ENCODE measurements at regions not wholly inside any gene's neighbourhood (a gene's known extent, or its start where the extent isn't known, plus 50 kb on each side); places are given as distances from the start of the nearest gene placed in this dataset.
"Not testable (repeated sequence)": the region's sequence is repeated elsewhere in the genome, so short reads cannot be mapped to it uniquely, and the experiment has no call there.

DNA sequence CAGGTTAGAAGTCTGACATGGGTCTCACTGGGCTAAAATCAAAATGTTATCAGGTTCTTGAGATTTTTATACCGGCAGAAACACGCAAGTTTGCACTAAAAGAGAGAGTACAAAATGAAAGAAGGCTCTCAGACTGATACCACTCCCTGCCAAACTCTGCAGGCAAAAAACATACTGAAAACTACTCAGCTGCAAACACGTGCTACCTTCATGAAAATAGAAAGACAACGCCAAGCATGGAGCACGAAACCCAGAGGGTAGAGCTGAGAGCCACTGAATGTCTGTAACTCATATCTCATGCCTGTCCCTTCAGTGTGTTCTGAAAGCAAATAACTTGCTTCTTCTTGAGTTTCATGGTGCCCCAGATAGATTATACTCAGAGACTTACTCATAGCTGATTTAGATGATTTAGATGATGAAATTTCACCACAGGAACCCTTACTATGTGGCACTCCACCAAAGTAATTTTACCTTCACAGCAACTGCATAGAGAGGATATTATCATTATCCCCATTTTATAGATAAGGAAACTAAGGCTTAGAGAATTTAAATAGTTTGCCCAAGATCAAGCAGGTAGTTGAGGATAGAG, 313.0 kb upstream of the SLC39A10 start:
- DNase-seq: peak; percentile 55

DNA sequence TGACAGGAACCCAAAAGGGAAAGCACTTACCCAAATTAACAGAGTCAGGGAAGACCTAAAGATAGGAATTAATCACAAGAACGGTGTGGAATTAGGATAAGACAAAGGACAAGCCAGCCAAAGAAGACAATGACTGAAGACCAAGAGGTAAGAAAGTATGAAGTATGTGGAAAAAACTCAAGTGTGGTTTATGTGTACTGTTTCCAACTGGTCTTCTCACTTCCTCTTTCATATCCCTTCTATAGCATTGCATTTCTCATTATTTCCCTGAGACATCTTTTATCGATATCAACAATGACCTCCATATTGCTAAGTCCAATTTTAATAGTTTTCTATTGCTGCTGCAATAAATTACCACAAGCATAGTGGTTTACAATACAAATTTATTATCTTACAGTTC, 313.5 kb upstream of the SLC39A10 start:
- no peak for DNase-seq

DNA sequence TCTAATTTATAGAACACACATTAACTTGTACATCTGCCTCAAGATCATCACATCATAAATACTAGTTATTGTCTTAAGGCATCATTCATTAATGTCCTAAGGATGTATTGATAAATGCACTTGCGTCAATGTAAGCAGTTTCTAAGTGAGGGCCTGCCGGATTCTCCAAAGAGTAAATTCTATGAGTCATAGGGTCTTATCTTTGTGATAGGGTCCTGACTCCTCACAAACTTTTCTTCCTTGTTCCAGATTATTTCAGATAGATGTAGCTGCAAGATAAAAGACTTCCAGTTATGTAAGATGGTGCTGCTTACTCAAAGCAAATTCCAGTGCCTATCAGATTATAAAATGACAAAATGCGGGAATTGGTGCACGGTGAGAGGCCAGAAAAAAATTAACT, 315.0 kb upstream of the SLC39A10 start:
- no peak for DNase-seq

DNA sequence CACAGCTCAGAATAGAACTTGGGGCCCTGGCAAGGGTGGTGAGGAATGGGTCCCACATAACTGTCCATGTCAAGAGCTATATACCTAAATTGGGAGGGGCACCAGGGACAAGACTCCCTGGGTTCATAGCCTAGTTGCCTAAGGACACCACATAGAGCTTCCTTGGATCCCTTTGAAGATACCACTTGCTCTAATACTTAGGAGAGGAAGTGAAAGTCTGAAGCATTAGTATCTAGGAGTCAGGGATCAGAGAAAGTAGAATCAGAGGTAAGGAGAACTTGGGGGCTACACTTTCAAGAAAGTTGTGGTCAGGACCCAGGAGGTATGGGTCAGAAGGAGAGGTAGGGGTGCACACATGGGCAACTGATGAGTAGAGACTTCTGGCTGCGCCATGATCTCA, 318.2 kb upstream of the SLC39A10 start:
- no peak for DNase-seq

- no peak for DNase-seq
Observed at GRCh38 chr2:195337597-195337996, 319.4 kb upstream of the SLC39A10 start.

DNA sequence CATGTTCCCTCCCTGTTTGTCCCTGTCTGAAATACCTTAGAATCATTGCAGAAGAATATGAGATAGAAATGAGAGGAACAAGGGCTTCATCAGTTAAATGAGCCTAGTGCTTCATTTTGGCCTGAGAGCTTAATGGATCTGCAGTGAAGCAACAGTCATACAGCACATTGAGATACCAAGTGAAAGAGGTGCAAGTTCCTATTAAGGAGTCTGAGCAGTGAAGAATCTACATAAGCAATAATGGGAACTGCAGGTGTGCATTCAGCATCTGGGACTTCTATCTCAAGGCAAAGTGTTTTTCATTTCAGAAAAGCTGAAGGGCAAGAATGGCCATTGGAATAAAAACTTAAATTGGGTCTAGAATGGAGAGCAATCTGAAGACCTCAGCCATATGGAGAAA, 323.2 kb upstream of the SLC39A10 start:
- no peak for DNase-seq

- no peak for DNase-seq
Observed at GRCh38 chr2:195331966-195332365, 325.1 kb upstream of the SLC39A10 start.

DNA sequence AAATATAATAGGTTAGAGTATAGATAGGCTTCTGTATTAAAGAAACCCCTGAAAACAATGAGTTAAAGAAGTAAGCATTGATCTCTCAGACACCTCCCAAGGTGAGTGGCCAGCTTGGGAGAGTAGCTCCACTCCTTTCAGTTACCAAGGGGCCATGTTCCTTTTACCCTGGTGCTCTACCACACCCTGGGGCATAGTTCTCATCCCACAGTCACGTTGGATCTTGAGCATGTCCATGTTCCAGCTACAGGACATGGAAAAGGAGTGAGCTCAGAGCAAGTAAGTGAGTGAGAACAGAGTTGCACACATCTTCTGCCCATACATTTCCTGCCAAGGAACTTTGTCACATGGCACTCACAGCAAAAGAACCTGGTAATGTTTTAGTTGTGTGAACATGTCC, 325.9 kb upstream of the SLC39A10 start:
- DNase-seq: no peak

DNA sequence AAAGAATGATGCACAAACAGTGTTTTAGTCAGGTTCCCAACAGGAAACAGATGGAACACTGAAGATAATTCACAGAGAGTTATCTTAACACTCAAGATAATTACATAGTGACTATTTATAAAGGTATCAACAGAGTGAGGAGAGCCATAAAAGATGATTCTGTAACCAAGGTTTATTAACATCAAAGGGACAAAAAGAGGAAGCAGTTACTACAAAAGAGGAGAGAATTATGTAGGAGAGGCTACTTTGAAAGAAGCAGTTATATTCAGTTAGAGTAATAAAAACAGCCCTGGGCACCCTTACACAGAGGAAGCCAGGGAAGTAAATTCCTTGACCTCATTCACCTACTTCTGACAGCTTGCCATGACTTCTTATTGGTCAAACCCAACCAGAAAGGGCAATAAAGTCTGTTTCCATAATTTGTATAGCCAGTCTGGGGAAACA, 326.5 kb upstream of the SLC39A10 start:
- DNase-seq: no peak

DNA sequence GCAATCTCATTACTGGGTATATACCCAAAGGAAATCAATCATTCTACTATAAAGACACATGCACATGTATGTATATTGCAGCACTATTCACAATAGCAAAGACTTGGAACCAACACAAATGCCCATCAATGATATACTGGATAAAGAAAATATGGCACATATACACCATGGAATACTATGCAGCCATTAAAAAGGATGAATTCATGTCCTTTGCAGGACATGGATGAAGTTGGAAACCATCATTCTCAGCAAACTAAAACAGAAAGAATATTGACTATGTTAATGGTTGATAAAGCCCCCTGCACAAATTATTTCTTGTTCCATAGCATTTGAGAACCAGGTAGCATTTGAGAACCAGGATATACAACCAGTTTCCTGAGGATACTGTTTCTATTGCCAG, 327.2 kb upstream of the SLC39A10 start:
- DNase-seq: not testable (repeated sequence)

DNA sequence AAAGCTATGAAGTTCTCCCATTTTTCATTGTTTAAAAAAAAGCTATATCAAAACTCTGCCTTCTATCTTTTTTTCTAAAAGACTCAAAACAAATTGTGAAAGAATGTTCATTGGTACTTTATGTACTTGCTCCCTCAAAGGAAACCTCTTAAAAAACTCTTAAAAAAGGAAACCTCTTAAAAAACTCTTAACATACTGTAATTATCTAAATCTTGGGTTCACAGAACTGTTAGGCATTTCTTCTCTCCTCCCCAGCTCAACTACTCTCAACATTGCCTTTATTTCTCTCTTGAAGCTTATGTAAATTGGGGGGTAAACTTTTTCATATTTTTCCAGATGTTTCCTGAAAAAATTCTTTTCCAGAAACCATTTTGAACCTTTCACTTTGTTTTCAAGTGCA, 330.5 kb upstream of the SLC39A10 start:
- DNase-seq: no peak

GRCh38 chr2:195322324-195322723, 334.7 kb upstream of the SLC39A10 start:
- DNase-seq: peak; percentile 59

- DNase-seq: no peak
Observed at GRCh38 chr2:195320413-195320973, 336.5 kb upstream of the SLC39A10 start.

- DNase-seq: peak; percentile 31
Observed at GRCh38 chr2:195319548-195320412, 337.2 kb upstream of the SLC39A10 start.

- peak; percentile 54 for DNase-seq
Observed at GRCh38 chr2:195319112-195319460, 337.9 kb upstream of the SLC39A10 start.

- DNase-seq: peak; percentile 39
Observed at GRCh38 chr2:195318440-195319111, 338.4 kb upstream of the SLC39A10 start.

DNA sequence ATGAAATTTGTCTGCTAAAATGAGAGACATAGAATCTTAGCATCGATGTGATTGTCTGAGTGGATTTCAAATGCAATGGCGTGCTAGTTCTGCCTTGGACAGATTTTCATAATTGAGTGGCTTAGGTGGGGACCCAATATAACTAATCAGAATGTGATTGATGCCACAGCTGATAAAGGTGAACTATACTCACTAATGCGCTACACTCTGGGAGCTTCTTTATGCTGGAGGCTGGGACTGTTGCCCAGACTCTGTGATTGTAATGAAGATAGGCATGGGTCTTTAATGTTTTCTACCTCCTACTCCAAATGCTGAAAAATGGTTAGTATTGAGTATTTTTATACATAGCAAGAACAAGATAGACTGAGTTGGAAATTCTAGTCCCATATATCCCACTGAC, 339.5 kb upstream of the SLC39A10 start:
- DNase-seq: no peak

DNA sequence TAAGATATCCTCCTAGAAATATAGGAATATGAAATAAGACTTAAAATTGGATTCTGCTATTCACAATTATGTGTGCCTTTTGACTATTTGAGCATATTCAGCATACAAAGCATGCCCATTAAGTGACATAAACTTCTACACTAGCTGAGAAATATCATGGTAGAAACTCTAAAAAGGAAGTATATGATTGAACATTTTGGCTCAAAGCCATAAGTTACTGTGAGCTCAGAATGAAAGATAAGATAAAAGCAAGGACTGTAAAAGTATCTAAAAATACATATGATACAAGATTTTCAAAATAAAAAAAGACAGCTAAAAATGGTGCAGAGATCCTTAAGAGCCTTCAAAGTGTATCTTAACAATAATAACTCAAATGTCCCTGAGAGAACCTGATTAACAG, 340.5 kb upstream of the SLC39A10 start:
- DNase-seq: no peak

DNA sequence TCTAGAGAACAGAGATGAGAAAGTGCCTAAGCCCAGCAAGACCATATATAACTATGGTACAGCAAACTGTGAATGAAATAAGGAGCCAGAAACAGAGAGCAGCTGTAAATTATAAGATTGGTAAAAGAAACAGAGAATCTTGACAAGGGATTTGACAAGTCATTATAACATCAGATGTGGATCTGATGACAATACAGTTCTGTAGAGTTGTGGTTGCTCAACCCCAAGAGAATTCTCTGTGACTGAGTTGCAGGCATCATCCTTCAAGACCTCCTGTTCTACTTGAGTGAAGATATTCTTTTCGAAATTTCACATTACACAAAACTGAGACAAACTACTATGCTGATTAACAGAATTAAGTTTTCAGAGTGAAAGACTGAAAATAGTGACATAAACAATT, 343.1 kb upstream of the SLC39A10 start:
- no peak for DNase-seq

- DNase-seq: no peak
Observed at GRCh38 chr2:195312662-195313061, 344.4 kb upstream of the SLC39A10 start.

- DNase-seq: no peak
Observed at GRCh38 chr2:195308163-195308562, 348.9 kb upstream of the SLC39A10 start.

DNA sequence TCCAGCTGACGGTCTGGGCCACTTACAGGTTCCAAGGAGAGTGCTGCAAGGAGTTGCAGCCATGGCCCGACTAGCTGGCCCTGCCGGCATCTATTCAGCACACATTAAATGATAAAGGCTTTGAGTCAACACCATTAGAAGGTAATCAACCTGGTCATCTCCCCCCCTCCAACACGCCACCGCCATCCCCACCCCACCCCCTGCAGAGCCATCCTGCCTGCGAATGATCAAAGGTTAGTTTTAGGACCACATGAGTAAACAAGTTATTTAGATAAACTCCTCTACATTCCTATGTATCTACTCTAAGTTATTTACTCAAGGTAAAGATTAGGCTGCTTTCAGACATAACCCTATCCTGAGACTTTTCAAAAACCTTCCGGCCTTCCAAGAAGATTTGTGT, 349.3 kb upstream of the SLC39A10 start:
- no peak for DNase-seq

DNA sequence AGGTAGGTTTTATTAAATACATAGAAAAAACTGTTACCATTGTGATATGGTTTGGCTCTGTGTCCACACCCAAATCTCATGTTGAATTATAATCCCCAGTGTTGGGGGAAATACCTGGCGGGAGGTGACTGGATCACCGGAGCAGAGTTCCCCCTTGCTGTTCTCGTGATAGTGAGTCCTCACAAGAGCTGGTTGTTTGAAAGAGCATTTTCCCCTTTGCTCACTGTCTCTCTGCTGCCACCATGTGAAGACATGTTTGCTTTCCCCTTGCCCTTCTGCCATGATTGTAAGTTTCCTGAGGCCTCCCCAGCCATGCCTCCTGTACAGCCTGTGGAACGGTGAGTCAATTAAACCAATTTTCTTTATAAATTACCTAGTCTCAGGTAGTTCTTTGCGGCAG, 352.7 kb upstream of the SLC39A10 start:
- no peak for DNase-seq

- peak; percentile 4 for DNase-seq
Observed at GRCh38 chr2:195300631-195301030, 356.4 kb upstream of the SLC39A10 start.

Measured in fibroblast of skin of abdomen (primary cell).